ENCODE measurements at regions not wholly inside any gene's neighbourhood (a gene's known extent, or its start where the extent isn't known, plus 50 kb on each side); places are given as distances from the start of the nearest gene placed in this dataset.

GRCh38 chr3:112744106-112744505 lies 102.6 kb downstream of the CD200R1L start:
- no peaks in the 10 kb centered on the region for H3K9me3 ChIP-seq (replicated peaks; ENCODE audit: insufficient read depth, low read length)
- no peaks in the 10 kb centered on the region for H3K36me3 ChIP-seq (replicated peaks; ENCODE audit: insufficient read depth, low read length)
- no peak overlapping the region for H3K9ac ChIP-seq (ENCODE audit: low read length)
- H3K9me2 ChIP-seq (replicated peaks; ENCODE audit: insufficient read depth, low read length), result no peaks in the 10 kb centered on the region
- peak overlapping the region; percentile 45; the same call in 1 of the 2 replicates for H3K27ac ChIP-seq (ENCODE audit: low read length)
- no peaks in the 10 kb centered on the region for H3F3A ChIP-seq (ENCODE audit: insufficient read depth, low read length)
- H2AFZ ChIP-seq (ENCODE audit: low read length), result no peak overlapping the region
- no peaks in the 10 kb centered on the region for H3K79me2 ChIP-seq (ENCODE audit: low read length)
- H4K20me1 ChIP-seq (ENCODE audit: insufficient read depth, low read length), result no peaks in the 10 kb centered on the region
- TF ChIP-seq, protein P1, sequence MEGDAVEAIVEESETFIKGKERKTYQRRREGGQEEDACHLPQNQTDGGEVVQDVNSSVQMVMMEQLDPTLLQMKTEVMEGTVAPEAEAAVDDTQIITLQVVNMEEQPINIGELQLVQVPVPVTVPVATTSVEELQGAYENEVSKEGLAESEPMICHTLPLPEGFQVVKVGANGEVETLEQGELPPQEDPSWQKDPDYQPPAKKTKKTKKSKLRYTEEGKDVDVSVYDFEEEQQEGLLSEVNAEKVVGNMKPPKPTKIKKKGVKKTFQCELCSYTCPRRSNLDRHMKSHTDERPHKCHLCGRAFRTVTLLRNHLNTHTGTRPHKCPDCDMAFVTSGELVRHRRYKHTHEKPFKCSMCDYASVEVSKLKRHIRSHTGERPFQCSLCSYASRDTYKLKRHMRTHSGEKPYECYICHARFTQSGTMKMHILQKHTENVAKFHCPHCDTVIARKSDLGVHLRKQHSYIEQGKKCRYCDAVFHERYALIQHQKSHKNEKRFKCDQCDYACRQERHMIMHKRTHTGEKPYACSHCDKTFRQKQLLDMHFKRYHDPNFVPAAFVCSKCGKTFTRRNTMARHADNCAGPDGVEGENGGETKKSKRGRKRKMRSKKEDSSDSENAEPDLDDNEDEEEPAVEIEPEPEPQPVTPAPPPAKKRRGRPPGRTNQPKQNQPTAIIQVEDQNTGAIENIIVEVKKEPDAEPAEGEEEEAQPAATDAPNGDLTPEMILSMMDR (IDR thresholded peaks at IDR 0.05; ENCODE audit: low read length), result no peak
- TF ChIP-seq EZH2phosphoT487 (IDR thresholded peaks at IDR 0.05; ENCODE audit: low read length) (no peak), EZH2 (optimal IDR thresholded peaks at IDR 0.05; ENCODE audit: low read depth, low read length) (no peak)
- H3K4me1 ChIP-seq (ENCODE audit: low read length), result peaks cover 24% of the 10 kb centered on the region
- DNase-seq, result no peak
- H3K27me3 ChIP-seq (replicated peaks; ENCODE audit: insufficient read depth, low read length), result no peaks in the 10 kb centered on the region
- no peak overlapping the region for H3K4me3 ChIP-seq (ENCODE audit: low read length)
- no peak overlapping the region for H3K4me2 ChIP-seq (ENCODE audit: low read depth, low read length)

DNA sequence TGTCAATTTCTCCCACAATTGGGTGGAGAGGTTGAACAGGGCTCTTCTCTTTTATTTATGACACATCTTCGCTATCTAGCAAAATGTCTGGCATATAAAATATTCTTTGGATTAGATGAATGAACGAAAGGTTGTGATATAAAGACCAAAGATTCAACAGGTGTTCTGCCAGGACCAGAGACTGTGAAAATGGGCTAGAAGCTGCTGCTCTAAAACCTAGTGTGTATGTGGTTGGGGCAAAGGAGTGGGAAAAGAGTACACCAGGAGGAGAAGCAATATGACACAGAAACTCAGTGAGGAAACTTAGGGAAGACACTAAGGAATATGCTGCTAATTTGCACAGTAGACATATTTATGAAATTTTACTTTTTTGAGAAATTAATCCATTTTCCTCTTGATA lies 102.0 kb upstream of the CCDC80 start:
- H3K9me2 ChIP-seq (replicated peaks; ENCODE audit: insufficient read depth, low read length), result no peaks in the 10 kb centered on the region
- DNase-seq, result no peak
- TF ChIP-seq EZH2 (optimal IDR thresholded peaks at IDR 0.05; ENCODE audit: low read depth, low read length), result no peak
- TF ChIP-seq EZH2phosphoT487 (IDR thresholded peaks at IDR 0.05; ENCODE audit: low read length), result no peak
- TF ChIP-seq, protein P1 (IDR thresholded peaks at IDR 0.05; ENCODE audit: low read length), result no peak

GRCh38 chr3:112741983-112742382 lies 101.0 kb upstream of the CCDC80 start:
- Histone ChIP-seq H4K20me1 (ENCODE audit: insufficient read depth, low read length) (no peaks in the 10 kb centered on the region), H3F3A (ENCODE audit: insufficient read depth, low read length) (no peaks in the 10 kb centered on the region), H2AFZ (ENCODE audit: low read length) (no peak overlapping the region), H3K79me2 (ENCODE audit: low read length) (no peaks in the 10 kb centered on the region), H3K36me3 (replicated peaks; ENCODE audit: insufficient read depth, low read length) (no peaks in the 10 kb centered on the region), H3K27ac (ENCODE audit: low read length) (no peak overlapping the region), H3K27me3 (replicated peaks; ENCODE audit: insufficient read depth, low read length) (no peaks in the 10 kb centered on the region), H3K9me3 (replicated peaks; ENCODE audit: insufficient read depth, low read length) (no peaks in the 10 kb centered on the region), H3K4me1 (ENCODE audit: low read length) (peaks cover 20% of the 10 kb centered on the region), H3K4me2 (ENCODE audit: low read depth, low read length) (no peak overlapping the region), H3K9me2 (replicated peaks; ENCODE audit: insufficient read depth, low read length) (no peaks in the 10 kb centered on the region), H3K4me3 (ENCODE audit: low read length) (no peak overlapping the region), H3K9ac (ENCODE audit: low read length) (no peak overlapping the region)
- DNase-seq, result no peak
- TF ChIP-seq EZH2 (optimal IDR thresholded peaks at IDR 0.05; ENCODE audit: low read depth, low read length) (no peak), EZH2phosphoT487 (IDR thresholded peaks at IDR 0.05; ENCODE audit: low read length) (no peak)
- TF ChIP-seq, protein P1 (IDR thresholded peaks at IDR 0.05; ENCODE audit: low read length), result no peak

More for the DNA sequence above, 102.0 kb upstream of the CCDC80 start:
- no peak overlapping the region for H3K4me3 ChIP-seq (ENCODE audit: low read length)
- no peak overlapping the region for H3K4me2 ChIP-seq (ENCODE audit: low read depth, low read length)
- H3K27ac ChIP-seq (ENCODE audit: low read length), result no peak overlapping the region
- H2AFZ ChIP-seq (ENCODE audit: low read length), result no peak overlapping the region
- H3K4me1 ChIP-seq (ENCODE audit: low read length), result peaks cover 20% of the 10 kb centered on the region
- H3K79me2 ChIP-seq (ENCODE audit: low read length), result no peaks in the 10 kb centered on the region
- no peaks in the 10 kb centered on the region for H3K36me3 ChIP-seq (replicated peaks; ENCODE audit: insufficient read depth, low read length)
- H4K20me1 ChIP-seq (ENCODE audit: insufficient read depth, low read length), result no peaks in the 10 kb centered on the region
- H3K9me3 ChIP-seq (replicated peaks; ENCODE audit: insufficient read depth, low read length), result no peaks in the 10 kb centered on the region
- no peaks in the 10 kb centered on the region for H3K27me3 ChIP-seq (replicated peaks; ENCODE audit: insufficient read depth, low read length)
- H3K9ac ChIP-seq (ENCODE audit: low read length), result no peak overlapping the region
- no peaks in the 10 kb centered on the region for H3F3A ChIP-seq (ENCODE audit: insufficient read depth, low read length)

Measured in MM.1S (cell line).